Stimulated activated CD8-positive, alpha-beta memory T cell treated with anti-CD3 and anti-CD28 coated beads, Interleukin-4, amount 100 ng/mL, for 48 hours (primary cell): ENCODE measurements at regions not wholly inside any gene's neighbourhood (a gene's known extent, or its start where the extent isn't known, plus 50 kb on each side); places are given as distances from the start of the nearest gene placed in this dataset.
"Not testable (repeated sequence)": the region's sequence is repeated elsewhere in the genome, so short reads cannot be mapped to it uniquely, and the experiment has no call there.

Experiments
- DNase-seq: peaks from one replicate; pipeline ENCODE4 v3.0.0-alpha.2; 2020

DNA sequence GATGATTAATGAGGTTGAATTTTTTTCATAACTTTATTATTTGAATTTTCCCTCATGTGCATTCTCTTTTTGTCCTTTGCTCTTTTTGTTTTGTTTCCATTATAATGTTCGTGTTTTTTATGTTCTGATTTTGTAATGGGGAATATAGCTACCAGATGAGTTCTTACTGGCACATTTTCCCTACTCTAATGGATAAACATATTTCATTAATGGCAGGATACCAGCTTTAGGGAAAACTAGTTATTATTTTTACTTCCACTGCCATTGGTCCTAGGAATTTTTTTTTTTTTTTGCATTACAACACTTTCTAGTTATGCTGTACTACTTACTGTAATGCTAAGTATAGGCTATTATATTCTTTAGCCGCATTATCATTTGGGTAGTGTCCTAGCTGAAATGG, 286.3 kb downstream of the SPRY1 start:
- no peak for DNase-seq

DNA sequence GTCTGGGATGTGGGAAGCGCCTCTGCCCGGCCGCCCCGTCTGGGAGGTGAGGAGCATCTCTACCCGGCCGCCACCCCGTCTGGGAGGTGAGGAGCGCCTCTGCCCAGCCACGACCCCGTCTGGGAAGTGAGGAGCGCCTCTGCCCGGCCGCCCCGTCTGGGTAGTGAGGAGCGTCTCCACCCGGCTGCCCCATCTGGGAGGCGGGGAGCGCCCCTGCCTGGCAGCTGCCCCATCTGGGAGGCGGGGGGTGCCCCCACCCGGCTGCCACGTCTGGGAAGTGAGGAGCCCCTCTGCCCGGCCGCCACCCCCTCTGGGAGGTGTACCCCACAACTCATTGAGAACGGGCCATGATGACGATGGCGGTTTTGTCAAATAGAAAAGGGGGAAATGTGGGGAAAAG, 288.3 kb downstream of the SPRY1 start:
- not testable (repeated sequence) for DNase-seq

DNA sequence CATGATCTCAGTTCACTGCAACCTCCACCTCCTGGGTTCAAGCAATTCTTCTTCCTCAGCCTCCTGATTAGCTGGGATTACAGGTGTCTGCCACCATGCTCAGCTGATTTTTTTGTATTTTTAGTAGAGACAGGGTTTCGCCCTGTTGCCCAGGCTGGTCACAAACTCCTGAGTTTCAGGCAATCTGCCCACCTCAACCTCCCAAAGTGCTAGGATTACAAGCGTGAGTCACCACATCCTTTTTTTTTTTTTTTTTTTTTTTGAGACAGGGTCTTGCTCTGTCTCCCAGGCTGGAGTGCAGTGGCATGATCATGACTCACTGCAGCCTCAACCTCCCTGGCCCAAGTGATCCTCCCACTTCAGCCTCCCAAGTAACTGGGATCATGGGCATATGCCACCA, 298.9 kb downstream of the SPRY1 start:
- not testable (repeated sequence) for DNase-seq

GRCh38 chr4:123696687-123697086, 300.1 kb downstream of the SPRY1 start:
- DNase-seq = no peak

- no peak for DNase-seq
Observed at GRCh38 chr4:123698556-123698955, 302.0 kb downstream of the SPRY1 start.

DNA sequence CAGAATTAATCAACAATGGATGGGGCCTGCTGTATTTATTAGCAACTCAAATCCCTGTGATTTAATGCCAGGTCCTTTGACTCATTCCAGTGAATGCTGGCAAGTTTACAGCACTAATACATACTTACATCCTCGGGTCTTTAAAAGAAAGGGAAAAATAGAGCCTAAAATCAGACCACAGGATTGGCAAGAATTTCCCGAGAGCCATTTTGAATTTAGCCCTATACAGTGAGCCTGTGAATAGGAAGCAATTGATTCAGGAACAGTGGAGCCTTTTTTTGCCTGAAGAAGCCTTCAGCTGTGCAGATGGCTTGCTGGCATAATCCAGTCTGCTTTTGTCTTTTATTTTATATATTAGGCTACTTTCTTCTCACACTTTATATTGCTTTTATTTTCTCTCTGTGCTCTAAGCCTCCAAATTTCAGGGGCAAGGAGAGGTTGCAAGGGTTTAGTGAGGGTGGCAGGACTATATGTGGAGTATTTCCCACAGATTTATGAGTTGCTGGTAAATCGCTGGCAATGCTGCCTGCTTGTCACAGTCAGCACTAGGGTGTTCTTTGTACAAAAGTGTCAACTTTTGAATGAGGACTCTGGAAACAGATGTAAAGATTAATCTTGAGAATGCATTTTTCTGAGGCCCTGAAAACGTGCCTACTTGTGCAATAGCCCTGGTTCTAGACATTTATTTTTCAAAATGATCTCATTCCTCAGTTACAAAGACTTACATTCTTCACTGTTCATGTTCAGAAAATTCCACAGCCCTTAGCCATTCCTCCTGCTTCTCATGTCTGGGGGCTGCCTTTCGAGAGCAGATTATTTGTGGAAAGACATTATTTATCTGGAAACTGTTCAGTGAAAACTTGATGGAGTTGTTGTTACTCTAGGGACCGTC, 303.5 kb downstream of the SPRY1 start:
- no peak for DNase-seq

DNA sequence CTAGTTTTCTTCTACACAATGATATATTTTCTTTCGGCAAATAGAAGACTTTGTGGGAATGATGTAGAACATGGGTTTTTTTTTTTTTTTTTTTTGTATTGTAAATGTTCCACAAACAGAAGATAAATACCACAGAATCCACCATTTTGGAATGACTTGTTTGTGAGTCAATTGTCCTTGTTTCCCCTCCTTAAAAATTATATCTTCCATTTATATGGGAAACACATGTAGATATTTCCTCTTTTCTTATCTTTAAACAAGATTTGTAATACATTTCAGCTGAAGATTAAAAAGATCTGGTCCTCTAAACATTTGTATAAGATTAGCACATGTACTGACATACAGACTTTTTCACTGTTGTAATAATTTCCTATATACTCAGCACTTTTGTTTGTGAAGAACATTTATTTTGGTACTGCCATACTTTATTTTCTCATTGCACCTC, 304.6 kb downstream of the SPRY1 start:
- DNase-seq = no peak

DNA sequence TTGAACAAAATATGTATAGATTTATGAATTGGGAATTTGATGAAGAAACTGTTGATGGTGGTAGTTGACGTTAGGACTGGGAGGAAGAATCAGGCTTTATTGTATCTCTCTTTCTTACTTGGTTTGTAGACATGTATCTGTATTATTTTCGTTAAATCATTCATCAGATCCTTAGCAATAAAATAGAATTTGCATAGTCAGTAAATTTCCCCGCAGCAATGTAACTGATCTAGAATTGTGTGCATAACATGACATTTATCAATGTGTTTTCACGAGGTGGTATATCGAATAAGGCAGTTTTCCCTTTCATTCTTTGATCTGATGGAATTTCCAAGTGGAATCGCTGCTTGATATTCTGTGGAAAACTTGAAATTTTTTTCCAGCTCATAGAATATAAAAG, 308.8 kb downstream of the SPRY1 start:
- DNase-seq = no peak

GRCh38 chr4:123706973-123707372, 310.4 kb downstream of the SPRY1 start:
- DNase-seq = no peak

GRCh38 chr4:123708902-123709301, 312.3 kb downstream of the SPRY1 start:
- DNase-seq = no peak

GRCh38 chr4:123709336-123709735, 312.7 kb downstream of the SPRY1 start:
- no peak for DNase-seq

GRCh38 chr4:123731035-123731434, 334.4 kb downstream of the SPRY1 start:
- DNase-seq = no peak

- no peak for DNase-seq
Observed at GRCh38 chr4:123737156-123737555, 340.6 kb downstream of the SPRY1 start.

GRCh38 chr4:123739806-123740205, 343.2 kb downstream of the SPRY1 start:
- no peak for DNase-seq

GRCh38 chr4:123740236-123740635, 343.6 kb downstream of the SPRY1 start:
- no peak for DNase-seq

DNA sequence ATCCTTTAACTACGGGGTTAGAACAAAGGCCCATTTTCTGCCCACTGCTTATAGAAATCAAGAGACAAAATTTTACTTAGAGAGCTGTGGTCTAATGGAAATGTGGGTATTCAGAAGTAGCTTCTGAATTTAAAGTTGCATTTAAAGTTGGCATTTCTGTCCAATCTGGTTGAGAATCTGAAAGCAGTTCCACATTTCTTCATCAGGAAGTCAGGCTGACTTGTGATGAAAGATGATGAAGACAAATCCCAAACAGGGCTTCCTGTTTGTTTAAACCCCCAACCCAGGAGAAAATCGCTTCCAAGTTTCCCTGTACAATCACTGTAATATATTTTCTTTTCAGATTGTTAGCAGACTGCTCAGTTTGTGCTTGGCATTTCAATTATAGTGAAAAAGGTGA, 345.3 kb downstream of the SPRY1 start:
- DNase-seq = no peak

GRCh38 chr4:123743848-123744247, 347.3 kb downstream of the SPRY1 start:
- no peak for DNase-seq

- DNase-seq = no peak
Observed at GRCh38 chr4:123744664-123745290, 348.2 kb downstream of the SPRY1 start.

GRCh38 chr4:123747016-123747415, 350.4 kb downstream of the SPRY1 start:
- no peak for DNase-seq

GRCh38 chr4:123748806-123749205, 352.2 kb downstream of the SPRY1 start:
- DNase-seq = no peak

DNA sequence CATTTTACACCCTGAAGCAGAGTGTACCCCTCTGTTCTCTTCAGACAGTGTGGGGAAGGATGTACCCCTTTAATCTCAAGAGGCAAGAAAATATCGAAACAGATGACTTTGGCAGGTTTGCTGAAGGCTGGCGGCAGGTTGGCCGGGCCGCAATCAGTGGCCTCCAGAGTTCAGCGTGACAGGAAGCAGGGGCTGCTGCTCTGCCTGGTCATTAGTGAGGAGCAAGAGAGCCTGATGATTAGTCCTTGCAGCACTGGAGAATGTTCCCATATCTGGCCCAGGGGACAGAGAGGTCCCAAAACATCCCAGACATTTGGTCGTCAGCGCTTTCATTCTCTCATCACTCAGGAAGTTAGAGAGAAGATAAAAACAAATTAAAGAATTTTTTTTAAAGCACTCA, 352.8 kb downstream of the SPRY1 start:
- DNase-seq = no peak

GRCh38 chr4:123750044-123750443, 353.4 kb downstream of the SPRY1 start:
- no peak for DNase-seq

DNA sequence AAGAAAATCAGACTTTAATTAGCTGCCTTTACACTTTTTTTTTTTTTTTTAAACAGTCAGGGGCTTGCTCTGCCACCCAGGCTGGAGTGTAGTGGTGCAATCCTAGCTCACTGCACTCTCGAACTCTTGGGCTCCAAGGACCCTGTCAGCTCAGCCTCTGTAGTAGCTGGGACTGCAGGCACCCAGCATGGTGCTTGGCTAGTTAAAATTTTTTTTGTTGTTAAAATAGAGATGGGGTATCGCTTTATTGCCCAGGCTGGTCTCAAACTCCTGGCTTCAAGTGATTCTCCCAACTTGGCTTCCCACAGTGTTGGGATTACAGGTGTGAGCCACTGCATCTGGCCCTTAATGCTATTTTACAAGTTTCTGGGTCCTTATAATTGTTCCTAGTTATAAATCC, 359.1 kb downstream of the SPRY1 start:
- no peak for DNase-seq

DNA sequence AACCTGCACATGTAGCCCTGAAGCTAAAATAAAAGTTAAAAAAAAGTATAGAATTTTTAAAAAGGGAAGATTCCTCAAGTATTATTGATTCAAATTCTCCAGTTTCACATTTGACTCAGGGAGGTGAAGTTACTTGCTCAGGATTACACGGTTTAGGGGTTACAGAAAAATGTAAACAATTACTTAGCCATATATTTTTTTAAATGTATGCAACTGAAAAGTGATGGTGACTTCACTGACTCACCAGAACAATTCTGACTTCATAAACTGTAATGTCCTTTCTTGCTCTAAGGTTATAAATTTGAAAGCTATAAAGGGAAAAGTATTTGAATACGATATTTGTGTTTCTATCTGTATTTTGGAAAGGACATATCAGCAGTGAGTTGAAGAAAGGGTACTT, 371.2 kb downstream of the SPRY1 start:
- DNase-seq = no peak

GRCh38 chr4:123770884-123771283, 374.3 kb downstream of the SPRY1 start:
- no peak for DNase-seq
